HG02610 (cell line): ENCODE measurements at regions not wholly inside any gene's neighbourhood (a gene's known extent, or its start where the extent isn't known, plus 50 kb on each side); places are given as distances from the start of the nearest gene placed in this dataset.
A peak's percentile ranks its signal among the peaks of the same experiment; 100 is the strongest.
"Not testable (repeated sequence)": the region's sequence is repeated elsewhere in the genome, so short reads cannot be mapped to it uniquely, and the experiment has no call there.

Experiments
- ATAC-seq: cut with Tn5 transposase; IDR thresholded peaks from one replicate; pipeline ENCODE4 v1.9.1; 2021; ENCODE audit warnings: mild to moderate bottlenecking, moderate library complexity; ENCODE audit not compliant: unreplicated experiment

DNA sequence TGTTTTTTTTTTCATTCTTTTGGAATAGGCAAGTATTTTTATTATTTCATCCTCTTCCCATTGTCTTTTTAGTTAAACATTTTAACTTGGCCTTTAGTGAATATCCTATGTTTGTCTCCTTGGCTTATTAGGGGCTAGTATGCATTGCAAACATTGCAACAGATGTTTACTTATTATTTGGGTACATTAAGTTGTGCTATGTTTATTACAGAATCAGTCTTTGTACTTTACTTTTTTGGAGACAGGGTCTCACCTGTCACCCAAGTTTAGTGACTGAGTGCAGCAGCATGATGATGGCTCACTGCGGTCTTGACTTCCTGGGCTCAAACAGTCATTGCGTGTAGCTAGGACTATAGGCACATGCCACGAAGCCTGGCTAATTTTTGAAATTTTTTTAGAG lies 51.1 kb upstream of the NUDT6 start:
- ATAC-seq: no peak

DNA sequence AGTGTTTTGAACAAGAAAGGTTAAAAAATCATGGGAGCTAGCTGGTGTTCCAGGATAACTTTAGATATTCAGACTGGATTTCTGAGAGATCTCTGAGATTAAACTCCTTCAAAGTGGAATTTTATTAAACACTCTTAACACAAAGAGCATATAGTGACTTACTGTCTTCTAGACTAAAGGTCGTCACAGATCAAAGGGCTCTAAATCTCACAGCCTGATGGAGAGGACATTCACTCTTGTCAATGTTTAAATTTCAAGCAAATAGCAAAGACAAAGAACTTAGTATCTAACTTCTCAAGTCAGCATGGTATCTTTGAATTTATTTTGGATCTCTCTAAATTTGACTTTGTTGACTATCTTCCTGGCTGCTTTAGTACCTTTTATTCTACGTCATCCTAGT lies 53.7 kb upstream of the NUDT6 start:
- ATAC-seq: no peak

DNA sequence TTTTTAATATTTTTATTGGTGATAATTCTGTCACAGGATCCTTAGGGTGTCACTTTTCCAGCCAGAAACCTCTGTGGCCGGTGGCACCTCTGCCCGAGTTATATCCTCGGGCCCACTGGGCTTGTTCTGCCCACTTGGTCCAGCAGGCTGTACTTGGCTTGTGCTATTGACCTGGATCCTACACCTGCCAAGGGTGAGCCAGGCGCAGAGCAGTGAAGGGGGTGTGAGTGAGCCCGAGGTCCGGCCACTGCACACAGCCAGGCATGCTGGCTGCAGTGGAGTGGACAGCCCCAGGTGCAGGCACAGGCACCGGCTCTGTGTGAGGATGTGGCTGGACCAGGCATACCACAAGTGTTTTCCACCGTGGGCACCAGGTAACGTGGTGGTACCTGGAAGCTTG lies 54.7 kb upstream of the NUDT6 start:
- ATAC-seq: no peak

DNA sequence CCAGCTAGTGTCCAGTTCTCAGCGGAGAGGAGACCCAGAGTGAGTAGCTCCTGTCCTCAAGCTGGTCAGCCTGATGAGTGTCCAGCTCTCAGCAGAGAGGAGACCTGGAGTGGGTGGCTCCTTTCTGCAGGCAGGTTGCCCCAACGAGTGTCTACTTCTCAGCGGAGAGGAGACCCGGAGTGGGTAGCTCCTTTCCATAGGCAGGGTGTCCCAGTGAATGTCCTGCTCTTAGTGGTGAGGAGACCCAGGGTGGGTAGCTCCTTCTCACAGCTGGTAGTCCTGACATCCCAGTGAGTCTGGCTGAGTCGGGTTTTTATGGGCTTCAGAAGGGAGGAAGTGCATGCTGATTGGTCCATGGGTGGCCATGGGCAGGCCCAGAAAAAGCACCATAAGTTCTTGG lies 55.7 kb upstream of the NUDT6 start:
- ATAC-seq: no peak

DNA sequence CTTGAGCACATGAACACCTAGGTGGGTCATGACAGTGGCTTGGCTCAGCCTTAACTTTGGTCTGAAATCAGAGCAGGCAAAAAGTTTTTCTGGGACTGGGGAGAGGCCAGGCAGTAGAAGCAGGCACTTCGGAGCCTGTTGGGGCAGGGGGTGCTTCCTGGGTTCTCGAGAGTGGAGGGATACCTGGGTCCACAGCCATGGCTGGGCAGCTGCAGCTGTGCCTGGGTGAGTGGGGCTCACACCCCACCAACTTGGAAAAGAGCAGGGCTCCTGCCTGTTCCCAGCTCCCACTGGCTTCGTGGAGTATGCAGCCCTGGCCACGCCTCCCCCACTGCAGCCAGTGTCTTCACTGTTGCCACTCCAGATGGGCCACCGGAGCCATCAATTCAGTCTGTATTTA lies 56.4 kb upstream of the NUDT6 start:
- ATAC-seq: no peak

DNA sequence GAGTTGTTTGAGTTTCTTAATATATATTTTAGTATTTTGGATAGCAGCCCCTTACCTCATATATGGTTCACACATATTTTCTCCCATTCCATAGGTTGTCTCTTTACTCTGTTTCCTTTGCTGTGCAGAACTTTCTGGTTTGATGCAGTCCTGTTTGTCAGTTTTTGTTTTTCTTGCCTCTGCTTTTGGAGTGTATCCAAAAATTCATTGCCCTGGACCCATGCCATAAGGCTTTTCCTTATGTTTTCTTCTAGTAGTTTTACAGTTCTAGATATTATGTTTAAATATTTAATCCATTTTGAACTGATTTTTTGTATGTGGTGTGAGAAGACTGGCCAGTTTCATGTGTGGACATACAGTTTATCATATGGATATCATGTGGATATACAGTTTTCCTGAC lies 58.5 kb upstream of the NUDT6 start:
- no peak for ATAC-seq

DNA sequence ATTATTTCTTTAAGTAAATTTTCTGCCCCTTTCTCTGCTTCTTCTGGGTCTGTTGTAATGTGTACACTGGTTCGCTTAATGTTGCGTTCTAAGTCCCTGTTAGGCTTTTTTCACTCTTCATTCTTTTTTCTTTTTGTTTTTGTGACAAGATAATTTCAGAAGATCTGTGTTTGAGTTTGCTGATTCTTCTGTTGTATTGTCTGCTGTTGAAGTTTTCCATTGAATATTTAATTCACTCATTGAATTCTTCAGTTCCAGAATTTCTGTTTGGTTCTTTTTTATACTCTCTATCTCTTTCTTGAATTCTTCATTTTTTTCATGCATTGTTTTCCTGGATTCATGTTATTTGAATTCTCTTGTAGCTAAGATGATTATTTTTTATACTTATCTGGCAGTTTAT lies 66.3 kb upstream of the NUDT6 start:
- no peak for ATAC-seq

DNA sequence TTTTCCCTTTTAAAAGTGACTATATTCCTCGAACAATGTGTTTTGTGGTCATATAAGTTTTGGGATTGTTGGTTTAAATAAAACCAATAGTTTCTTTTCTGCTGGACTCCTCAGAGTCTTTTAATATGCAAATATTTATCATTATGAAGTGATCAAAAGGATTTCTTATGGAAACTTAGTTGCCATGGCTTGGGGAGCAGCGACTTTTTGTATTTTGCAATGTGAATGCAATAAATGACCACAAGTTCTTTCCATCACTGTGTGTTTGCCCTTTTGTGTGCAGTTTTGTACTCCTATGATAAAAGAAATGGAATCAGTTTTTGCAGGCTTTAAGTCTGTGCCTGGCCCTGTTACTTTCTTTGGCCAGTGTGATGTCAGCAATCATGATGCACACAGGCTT lies 68.5 kb upstream of the NUDT6 start:
- no peak for ATAC-seq

DNA sequence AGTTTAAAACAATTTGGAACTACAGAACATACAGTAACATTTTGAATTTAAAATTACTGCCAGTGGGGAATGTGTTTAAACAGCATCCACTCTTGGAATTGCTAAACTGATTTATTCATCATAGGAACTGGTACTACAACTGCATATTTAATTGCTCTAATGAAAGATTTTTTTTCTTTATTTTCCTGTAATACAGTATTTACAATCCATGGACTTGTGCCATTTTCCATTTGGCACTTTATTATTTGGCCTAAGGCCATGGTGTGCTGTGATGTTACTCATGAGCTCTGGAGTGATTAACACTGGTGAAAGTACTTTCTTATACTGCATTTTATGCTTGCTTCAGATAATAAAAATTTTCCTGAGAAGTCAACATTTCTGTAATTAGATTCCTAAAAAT lies 69.7 kb upstream of the NUDT6 start:
- ATAC-seq: no peak

DNA sequence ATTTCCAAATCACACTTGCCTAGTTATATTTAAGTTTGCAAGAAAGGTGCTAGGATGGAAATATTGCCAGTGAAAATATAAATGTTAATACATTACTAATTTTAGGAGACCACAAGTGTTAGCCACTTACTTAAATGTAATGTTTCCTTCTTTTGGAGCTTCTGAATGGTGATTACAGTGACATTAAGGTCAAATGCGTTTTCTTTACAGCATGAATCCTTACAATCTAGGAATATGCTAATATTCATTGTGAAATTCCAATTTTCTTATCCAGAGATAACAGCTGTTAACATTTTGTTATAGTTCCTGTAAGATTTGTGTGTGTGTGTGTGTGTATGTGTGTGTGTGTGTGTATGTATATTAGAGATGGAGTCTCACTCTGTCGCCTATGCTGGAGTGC lies 70.2 kb upstream of the NUDT6 start:
- ATAC-seq: no peak

DNA sequence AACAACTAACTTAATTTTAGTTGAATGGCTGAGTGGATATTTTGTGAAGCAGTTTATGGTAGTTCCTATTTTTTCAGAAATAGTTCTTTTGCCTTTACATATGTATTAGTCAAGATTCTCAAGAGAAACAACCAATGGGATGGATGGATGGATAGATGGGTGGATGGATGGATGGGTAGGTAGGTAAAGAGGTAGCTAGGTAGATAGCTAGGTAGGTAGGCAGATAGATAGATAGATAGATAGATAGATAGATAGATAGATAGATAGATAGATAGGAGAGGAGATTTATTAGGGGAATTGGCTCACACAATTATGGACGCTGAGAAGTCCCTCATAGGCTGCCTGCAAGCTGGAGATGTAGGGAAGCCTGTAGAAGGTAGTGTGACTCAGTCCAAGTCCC lies 74.0 kb upstream of the NUDT6 start:
- ATAC-seq: no peak

DNA sequence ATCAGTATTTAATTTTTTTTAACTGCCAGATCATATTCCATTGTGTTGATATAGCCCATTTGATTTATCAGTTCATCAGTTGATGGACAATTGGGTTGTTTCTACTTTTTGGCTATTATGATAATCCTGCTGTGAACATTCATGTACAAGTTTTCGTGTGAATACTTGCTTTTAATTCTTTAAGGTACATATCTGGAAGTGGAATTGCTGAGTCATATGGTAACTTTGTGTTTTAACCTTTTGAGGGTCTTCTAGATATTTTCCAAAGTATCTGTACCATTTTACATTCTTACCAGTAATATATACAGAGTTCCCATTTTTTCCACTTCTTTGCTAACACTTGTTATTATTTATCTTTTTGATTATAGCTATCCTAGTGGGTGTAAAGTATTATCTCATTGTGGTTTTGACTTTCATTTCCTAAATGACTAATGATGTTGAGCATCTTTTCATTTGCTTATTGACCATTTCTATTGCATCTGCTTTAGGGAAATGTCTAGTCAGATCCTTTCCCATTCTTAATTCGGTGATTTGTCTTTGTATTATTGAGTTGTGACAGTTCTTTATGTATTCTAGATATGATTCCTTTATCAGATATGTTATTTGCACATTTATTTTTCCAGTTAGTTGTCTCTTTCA lies 75.2 kb upstream of the NUDT6 start:
- peak; percentile 78 for ATAC-seq

DNA sequence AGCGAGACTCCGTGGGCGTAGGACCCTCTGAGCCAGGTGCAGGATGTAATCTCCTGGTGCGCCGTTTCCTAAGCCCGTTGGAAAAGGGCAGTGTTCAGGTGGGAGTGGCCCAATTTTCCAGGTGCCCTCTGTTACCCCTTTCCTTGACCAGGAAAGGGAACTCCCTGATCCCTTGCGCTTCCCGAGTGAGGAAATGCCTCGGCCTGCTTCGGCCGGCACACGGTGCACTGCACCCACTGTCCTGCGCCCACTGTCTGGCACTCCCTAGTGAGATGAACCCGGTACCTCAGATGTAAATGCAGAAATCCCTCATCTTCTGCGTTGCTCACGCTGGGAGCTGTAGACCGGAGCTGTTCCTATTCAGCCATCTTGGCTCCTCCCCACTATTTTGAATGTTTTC lies 81.7 kb upstream of the NUDT6 start:
- not testable (repeated sequence) for ATAC-seq

DNA sequence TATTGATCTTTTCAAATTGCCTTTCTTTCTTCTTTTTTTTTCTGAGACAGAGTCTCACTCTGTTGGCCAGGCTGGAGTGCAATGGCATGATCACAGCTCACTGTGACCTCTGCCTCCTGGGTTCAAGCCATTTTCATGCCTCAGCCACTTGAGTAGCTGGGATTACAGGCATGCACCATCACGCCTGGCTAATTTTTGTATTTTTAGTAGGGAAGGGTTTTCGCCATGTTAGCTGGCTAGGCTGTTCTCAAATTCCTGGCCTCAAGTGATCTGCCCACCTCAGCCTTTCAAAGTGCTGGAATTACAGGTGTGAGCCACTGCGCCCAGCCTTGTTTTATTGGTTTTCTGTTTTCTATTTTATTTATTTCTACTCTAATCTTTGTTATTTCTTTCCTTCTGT lies 82.7 kb upstream of the NUDT6 start:
- ATAC-seq: not testable (repeated sequence)

DNA sequence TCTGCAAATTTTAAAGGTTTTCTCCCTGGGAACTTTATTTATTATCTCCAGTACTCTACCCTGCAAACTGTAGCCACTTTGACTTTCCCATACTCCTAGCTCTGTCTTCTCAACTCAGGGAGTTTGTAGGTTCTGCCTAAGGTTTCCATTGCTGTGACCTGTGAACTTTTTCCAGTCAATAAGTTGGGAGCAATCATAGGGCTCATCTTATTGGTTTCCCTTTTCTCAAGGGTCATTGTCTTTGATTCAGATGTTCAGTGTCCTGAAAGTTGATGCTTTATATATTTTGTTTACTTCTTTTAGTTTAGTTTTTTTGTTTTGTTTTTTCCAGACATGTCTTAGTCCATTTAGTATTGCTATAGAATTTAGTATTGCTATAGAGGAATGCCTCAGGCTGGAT lies 85.3 kb upstream of the NUDT6 start:
- no peak for ATAC-seq

DNA sequence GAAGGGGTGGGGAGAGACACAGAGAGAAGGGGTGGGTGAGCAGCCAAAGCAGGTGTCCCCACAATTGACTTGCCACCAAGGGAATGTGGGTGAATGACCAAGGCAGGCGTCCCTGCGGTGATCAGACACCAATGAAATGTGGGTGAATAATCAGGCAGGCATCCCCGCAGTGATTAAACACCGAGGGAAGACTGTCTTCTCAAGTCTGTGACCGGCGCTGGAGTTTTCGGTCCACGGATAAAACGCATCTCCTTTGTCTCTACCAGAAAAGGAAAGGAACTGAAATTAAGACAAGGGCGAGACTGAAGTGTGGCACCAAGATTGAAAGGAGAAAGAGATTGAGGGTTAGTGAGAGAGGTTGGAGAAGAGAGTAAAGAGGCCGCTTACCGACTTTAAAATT lies 90.0 kb upstream of the NUDT6 start:
- ATAC-seq: not testable (repeated sequence)

DNA sequence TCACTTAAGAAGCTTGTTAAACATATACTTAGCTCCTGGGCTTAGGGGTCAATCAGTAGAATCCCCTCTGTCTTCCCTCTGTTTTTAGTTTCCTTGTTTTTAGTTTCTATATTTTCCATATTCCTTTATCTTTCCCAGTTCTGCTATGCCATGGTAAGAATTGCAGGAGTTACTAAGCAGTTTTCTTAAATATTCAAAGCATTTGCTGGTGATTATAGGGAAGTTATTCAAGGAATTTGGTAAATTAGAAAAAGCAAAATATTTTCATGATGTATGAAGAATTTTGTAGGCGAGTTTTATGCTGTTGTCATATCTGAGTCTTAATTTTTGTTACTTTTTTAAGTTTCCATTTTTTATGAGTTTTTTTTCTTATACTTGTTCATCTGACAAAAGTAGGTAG lies 91.6 kb upstream of the NUDT6 start:
- no peak for ATAC-seq

DNA sequence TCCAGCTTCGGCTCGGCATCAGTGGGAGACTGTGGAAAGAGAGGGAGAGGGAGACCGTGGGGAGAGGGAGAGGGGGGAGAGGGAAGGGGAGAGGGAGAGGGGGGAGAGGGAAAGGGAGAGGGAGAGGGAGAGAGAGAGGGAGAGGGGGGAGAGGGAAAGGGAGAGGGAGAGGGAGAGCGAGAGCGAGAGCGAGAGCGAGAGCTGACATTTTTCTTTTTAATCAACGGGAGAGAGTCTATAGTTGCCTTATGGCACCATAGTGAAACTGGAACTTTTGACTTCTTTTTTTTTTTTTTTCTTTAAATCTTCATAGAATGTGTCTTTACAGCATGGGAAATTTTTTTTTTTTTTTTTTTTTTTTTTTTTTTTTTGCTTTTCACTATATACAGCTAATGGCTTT lies 94.7 kb upstream of the NUDT6 start:
- ATAC-seq: no peak

DNA sequence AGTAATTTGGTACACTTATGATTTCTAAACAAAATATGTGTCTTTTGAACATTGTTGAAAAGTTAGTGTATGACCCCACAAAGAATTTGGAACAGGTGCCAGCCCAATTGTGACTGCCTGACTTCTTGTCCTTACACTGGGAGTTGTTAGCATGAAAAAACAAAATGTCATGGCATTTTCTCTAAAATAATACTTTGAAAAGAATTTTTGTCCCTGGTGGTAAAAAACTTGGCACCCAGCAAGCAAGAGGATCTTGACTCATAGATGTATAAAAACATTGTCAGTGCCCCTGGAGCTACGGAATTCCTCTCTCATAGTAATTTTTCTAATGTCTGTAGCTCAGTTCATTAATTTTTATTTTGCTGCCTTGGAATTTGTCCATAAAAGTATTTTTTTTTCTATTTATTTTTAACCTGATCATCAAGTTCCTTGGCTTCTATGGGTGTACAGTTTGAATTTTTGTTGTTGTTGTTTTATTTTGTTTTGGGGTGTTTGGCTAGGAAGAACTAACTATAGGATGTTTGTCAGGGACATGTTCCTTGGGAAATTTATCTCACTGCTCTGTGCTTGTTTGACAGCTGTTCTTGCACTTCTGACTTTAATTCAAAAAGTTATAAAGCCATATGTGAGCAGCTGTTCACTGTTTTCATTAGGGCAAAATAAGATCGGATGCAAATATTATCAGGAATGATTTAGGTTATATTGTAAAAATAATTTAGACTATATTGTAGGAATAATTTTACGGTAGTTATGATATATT lies 95.4 kb upstream of the NUDT6 start:
- ATAC-seq: no peak

DNA sequence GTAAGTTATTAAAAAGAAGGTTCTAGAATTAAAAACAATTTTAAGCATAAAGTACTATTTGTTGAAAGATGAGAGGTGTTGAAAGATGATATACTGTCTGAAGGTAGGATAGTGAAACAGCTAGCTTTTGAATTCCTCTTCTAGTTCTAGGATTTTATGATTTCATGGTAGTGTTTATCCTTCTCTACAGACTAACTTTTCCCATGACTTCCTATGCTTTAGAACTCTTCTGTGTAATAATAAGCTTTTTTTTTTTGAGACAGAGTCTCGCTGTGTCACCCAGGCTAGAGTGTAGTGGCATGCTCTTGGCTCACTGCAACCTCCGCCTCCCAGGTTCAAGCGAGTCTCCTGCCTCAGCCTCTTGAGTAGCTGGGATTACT lies 96.0 kb upstream of the NUDT6 start:
- ATAC-seq: no peak

DNA sequence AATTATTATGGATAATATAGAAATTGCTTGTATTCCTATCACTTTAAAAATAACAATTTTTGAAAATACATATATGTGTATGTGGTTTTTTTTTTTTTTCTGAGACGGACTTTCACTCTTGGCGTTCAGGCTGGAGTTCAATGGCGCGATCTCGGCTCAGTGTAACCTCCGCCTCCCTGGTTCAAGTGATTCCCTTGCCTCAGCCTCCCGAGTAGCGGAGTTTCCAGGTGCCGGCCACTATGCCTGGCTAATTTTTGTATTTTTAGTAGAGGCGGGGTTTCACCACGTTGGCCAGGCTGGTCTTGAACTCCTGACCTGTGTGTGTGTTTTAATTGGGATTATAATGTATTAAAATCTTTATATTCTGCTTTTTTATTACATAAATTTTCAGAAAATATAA lies 97.9 kb upstream of the NUDT6 start:
- ATAC-seq: no peak

DNA sequence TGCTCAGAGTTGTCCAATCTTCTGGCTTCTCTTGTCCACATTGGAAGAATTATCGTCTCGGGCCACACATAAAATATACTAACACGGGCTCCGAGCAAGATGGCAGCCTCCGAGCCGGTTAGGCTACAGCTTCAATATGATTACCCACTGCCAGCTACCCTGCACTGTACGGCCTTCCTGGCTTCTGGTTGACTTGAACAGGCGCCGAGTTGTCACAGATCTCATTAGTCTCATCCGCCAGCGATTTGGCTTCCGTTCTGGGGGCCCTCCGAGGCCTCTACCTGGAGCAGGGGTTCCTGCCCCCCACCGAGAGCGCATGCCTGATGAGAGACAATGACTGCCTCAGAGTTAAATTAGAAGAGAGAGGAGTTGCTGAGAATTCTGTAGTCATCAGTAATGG lies 101.2 kb upstream of the NUDT6 start:
- no peak for ATAC-seq

DNA sequence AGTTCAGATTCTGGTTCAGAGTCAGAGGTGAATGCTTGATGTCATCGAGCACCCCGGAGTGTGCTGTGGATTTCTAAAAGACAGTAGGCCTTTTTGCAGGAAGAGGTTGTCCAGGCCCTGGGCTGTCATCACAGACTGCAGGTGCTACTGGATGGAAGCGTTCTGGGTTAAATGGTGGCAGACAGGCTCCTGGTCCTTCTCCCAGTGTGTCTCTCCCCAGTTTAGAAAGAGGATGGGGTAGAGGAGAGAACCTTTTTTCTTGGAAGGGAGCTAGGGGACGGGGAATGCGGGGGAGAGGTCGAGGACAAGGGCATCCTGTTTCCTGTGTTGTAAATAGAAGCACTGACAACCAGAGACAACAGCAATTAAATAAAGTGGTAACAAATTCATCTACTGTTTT lies 102.3 kb upstream of the NUDT6 start:
- no peak for ATAC-seq
